ENCODE measurements at regions not wholly inside any gene's neighbourhood (a gene's known extent, or its start where the extent isn't known, plus 50 kb on each side); places are given as distances from the start of the nearest gene placed in this dataset.

DNA sequence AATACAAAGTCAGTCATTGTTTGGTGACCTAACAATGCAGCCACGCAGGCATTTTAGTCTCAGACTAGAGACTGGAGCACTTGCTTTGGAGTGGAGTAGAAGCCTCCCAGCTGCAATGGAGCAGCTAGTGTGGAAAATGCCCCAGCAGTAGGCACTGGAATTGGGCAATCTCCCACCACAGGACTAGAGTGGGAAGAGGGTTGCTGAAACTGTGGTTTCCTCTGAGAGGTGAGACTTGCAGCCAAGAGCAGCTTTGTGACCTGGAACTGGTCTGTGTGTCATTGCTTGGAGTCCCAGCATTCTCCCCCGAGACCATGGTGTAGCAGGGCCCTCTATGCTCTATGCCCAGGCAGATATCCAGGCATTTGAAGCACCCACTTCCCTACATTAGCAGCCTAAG lies 556.3 kb downstream of the UQCRFS1 start:
- TF ChIP-seq, protein P1, sequence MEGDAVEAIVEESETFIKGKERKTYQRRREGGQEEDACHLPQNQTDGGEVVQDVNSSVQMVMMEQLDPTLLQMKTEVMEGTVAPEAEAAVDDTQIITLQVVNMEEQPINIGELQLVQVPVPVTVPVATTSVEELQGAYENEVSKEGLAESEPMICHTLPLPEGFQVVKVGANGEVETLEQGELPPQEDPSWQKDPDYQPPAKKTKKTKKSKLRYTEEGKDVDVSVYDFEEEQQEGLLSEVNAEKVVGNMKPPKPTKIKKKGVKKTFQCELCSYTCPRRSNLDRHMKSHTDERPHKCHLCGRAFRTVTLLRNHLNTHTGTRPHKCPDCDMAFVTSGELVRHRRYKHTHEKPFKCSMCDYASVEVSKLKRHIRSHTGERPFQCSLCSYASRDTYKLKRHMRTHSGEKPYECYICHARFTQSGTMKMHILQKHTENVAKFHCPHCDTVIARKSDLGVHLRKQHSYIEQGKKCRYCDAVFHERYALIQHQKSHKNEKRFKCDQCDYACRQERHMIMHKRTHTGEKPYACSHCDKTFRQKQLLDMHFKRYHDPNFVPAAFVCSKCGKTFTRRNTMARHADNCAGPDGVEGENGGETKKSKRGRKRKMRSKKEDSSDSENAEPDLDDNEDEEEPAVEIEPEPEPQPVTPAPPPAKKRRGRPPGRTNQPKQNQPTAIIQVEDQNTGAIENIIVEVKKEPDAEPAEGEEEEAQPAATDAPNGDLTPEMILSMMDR (IDR thresholded peaks at IDR 0.05): no peak
- TF ChIP-seq EP300 (IDR thresholded peaks at IDR 0.05) (no peak), POLR2A (IDR thresholded peaks at IDR 0.05) (no peak), POLR2AphosphoS5 (IDR thresholded peaks at IDR 0.05) (no peak)

Data from sigmoid colon (tissue), 4 donors.